Upper lobe of right lung (tissue), 1 donor: ENCODE measurements at regions not wholly inside any gene's neighbourhood (a gene's known extent, or its start where the extent isn't known, plus 50 kb on each side); places are given as distances from the start of the nearest gene placed in this dataset.

Experiments used
- ATAC-seq: fragments of 200-7000 bp; cut with Tn5 transposase; one replicate; pipeline ENCODE4 v1.9.1; 2020; ENCODE audit warnings: mild to moderate bottlenecking, moderate library complexity
- DNase-seq: peaks from one replicate; pipeline ENCODE4 v3.0.0-alpha.2; 2020
- H3K27ac ChIP-seq: fragments of 200-600 bp; one replicate; pipeline ENCODE4 v1.8.0; 2022
- H3K27me3 ChIP-seq: fragments of 200-600 bp; one replicate; pipeline ENCODE4 v1.8.0; 2022; ENCODE audit warnings: mild to moderate bottlenecking
- H3K36me3 ChIP-seq: fragments of 200-600 bp; one replicate; pipeline ENCODE4 v1.8.0; 2022
- H3K4me1 ChIP-seq: fragments of 200-600 bp; one replicate; pipeline ENCODE4 v1.8.0; 2022
- H3K4me3 ChIP-seq: fragments of 200-600 bp; one replicate; pipeline ENCODE4 v1.8.0; 2022; ENCODE audit warnings: mild to moderate bottlenecking
- H3K9me3 ChIP-seq: fragments of 200-600 bp; one replicate; pipeline ENCODE4 v1.8.0; 2022
- CTCF ChIP-seq: fragments of 200-600 bp; IDR thresholded peaks from one replicate; pipeline ENCODE4 v1.8.0; 2022; ENCODE audit warnings: antibody characterized with exemption
- intact Hi-C: fragments of 100-400 bp; cut with DNase I; formaldehyde crosslinking; loops from one replicate; pipeline ENCODE4 v1.11.0; 2022
- donor health status: DM: no; HTN: yes; CAD: no; lungs with severe emphysema.

GRCh38 chr14:22476005-22476751 is 112.8 kb downstream of the DAD1 start:
- Histone ChIP-seq H3K4me1 (no peaks in the 10 kb centered on the region), H3K27me3 (no peaks in the 10 kb centered on the region), H3K4me3 (no peak overlapping the region), H3K9me3 (no peaks in the 10 kb centered on the region), H3K27ac (no peak overlapping the region), H3K36me3 (no peaks in the 10 kb centered on the region)
- no peak for TF ChIP-seq CTCF
- intact Hi-C loops: no loop called here
- no peak for DNase-seq
- ATAC-seq: no peak

DNA sequence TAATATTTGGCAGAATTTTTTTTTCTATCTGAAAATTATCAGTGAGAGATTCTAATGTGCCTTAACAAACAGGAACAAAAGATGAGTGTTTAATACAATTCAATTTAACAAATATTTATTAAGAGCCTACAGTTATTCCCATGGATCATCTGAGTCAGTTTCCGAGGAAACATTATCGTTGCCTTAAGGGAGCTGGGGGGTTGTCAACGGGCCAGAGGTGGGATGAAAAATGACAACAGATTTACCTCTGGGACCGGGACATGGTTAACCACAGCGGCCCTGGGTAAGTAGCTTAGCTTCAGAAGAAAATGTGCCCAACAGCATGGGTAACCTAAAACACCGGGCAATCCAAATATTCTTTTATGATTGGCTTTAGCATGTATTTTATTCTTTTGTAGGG is 113.6 kb downstream of the DAD1 start:
- H3K9me3 ChIP-seq: no peaks in the 10 kb centered on the region
- H3K4me3 ChIP-seq: no peak overlapping the region
- H3K27ac ChIP-seq: no peak overlapping the region
- no peak for TF ChIP-seq CTCF
- DNase-seq (no peak), ATAC-seq (no peak)
- no peaks in the 10 kb centered on the region for H3K36me3 ChIP-seq
- H3K4me1 ChIP-seq: no peaks in the 10 kb centered on the region
- no peaks in the 10 kb centered on the region for H3K27me3 ChIP-seq
- intact Hi-C loops: no loop called here

- Histone ChIP-seq H3K36me3 (no peaks in the 10 kb centered on the region), H3K27me3 (no peaks in the 10 kb centered on the region), H3K4me1 (no peaks in the 10 kb centered on the region), H3K9me3 (no peaks in the 10 kb centered on the region), H3K4me3 (no peak overlapping the region), H3K27ac (no peak overlapping the region)
- TF ChIP-seq CTCF: no peak
- ATAC-seq (no peak), DNase-seq (no peak)
- intact Hi-C loops: loop anchor here (5.0 kb wide), 1 partner anchor 83 kb away; no protein-coding TSS in a partner anchor
Observed at GRCh38 chr14:22474730-22475351, 114.2 kb downstream of the DAD1 start.

DNA sequence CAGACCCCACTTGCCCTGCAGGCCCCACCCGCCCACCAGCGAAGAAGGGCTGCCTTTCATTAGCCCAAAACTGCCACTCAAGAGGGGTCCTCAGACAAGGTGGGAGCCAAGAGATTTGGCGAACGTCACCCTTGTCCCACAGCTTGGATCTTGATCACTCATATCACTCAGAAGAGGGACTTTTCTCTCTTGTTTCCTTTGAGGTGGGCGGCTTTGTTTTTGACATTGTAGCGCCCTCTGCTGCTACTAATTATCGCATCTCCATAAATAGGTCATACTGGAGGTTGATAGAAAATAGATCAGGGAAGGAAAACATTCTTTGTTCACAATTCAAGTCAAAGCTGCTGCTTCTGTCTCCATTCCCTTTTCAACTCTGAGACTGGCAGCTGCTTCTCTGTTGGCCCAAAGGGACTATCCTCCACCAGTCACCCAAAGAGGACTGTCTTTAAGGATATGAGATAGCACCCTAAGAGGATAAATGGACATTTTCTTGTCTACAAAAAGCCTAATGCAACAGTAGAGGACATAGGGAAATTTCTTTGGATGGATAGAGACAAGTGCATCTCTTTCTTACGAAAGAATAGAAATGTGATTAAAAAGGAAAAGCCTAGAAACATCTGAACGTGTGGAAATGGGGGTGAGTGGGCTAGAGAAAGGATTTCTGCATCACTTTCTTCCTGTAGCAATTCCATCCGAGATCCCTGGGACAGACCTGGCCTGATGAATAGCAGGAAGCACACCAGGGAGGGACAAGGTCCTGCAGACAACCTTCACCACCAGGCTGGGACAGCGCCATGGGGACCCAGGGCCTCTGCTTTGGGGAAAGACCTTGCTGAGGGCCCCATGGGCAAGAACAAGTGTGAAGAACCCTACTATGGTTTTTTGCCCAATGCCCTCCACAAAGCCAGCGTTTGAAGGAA is 115.8 kb downstream of the DAD1 start:
- no peak overlapping the region for H3K27ac ChIP-seq
- ATAC-seq: peak; percentile 77
- H3K4me3 ChIP-seq: no peak overlapping the region
- no peaks in the 10 kb centered on the region for H3K27me3 ChIP-seq
- peak; percentile 66 for TF ChIP-seq CTCF
- intact Hi-C loops: loop anchor here (5.0 kb wide), 1 partner anchor 81 kb away; no protein-coding TSS in a partner anchor
- H3K4me1 ChIP-seq: no peaks in the 10 kb centered on the region
- H3K9me3 ChIP-seq: no peaks in the 10 kb centered on the region
- H3K36me3 ChIP-seq: no peaks in the 10 kb centered on the region
- no peak for DNase-seq

DNA sequence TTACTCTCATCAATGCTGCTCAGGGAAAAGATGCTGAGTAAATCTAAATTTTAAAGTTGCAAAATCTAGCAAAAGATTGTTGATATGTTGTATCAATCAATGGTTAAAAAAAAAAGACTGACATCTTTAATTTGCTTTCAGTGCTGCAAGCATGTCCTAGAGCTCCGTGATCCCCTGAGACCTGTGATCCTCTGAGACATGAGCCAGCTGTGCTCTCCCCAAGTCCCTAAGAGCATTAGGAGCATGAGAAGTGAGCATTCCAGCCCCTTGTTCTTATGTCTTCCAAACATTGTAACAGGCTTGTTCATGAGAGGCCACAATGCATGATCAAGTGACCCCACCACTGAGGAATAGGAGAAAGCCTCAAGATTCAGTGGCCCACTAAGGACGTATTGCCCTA is 116.6 kb downstream of the DAD1 start:
- H3K4me1 ChIP-seq: no peaks in the 10 kb centered on the region
- ATAC-seq: no peak
- H3K4me3 ChIP-seq: no peak overlapping the region
- intact Hi-C loops: loop anchor here (5.0 kb wide), 1 partner anchor 80 kb away; no protein-coding TSS in a partner anchor
- no peaks in the 10 kb centered on the region for H3K9me3 ChIP-seq
- no peak for DNase-seq
- TF ChIP-seq CTCF: no peak
- no peak overlapping the region for H3K27ac ChIP-seq
- H3K36me3 ChIP-seq: no peaks in the 10 kb centered on the region
- no peaks in the 10 kb centered on the region for H3K27me3 ChIP-seq
